Testis (tissue), 2 donors: ENCODE measurements at regions not wholly inside any gene's neighbourhood (a gene's known extent, or its start where the extent isn't known, plus 50 kb on each side); places are given as distances from the start of the nearest gene placed in this dataset.

Source experiments
- POLR2A ChIP-seq: fragments of 450-650 bp; IDR thresholded peaks from one replicate; pipeline ENCODE4 v1.6.1; 2017; ENCODE audit warnings: antibody characterized with exemption, mild to moderate bottlenecking, moderate library complexity
- TF ChIP-seq, protein P1 (sequence below), 3 experiments: fragments of 450-650 bp in 2 of 3; fragments of 200-600 bp in 1 of 3; sonication (generic) in 1 of 3; IDR thresholded peaks; one replicate each; pipeline ENCODE4 v1.5.1; 2016 to 2019; ENCODE audit warnings: antibody characterized with exemption in 3 of 3, mild to moderate bottlenecking in 2 of 3, moderate library complexity in 1 of 3

DNA sequence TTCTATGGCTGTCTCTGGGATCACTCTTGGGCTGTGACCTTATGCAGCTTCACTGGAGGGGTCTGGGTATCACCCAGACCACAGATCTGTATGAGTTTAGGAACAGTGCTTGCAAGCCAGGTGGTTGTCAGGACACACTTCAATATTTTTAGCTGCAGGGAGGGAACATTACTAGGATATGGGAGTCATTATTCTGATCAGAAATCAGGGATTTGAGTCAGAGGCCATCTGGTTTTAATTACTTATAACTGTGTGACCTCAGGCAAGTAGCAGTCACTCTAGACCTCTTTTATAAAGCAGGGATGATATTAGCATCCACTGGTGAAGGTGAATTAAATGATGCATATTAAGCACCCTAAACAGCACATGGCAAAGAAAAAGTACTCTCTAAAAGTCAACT, 60.1 kb upstream of the NMUR2 start:
- TF ChIP-seq, protein P1, sequence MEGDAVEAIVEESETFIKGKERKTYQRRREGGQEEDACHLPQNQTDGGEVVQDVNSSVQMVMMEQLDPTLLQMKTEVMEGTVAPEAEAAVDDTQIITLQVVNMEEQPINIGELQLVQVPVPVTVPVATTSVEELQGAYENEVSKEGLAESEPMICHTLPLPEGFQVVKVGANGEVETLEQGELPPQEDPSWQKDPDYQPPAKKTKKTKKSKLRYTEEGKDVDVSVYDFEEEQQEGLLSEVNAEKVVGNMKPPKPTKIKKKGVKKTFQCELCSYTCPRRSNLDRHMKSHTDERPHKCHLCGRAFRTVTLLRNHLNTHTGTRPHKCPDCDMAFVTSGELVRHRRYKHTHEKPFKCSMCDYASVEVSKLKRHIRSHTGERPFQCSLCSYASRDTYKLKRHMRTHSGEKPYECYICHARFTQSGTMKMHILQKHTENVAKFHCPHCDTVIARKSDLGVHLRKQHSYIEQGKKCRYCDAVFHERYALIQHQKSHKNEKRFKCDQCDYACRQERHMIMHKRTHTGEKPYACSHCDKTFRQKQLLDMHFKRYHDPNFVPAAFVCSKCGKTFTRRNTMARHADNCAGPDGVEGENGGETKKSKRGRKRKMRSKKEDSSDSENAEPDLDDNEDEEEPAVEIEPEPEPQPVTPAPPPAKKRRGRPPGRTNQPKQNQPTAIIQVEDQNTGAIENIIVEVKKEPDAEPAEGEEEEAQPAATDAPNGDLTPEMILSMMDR (IDR thresholded peaks at IDR 0.05), result no peak
- no peak for TF ChIP-seq POLR2A
